Adipocyte (in vitro differentiated cells): ENCODE measurements at regions not wholly inside any gene's neighbourhood (a gene's known extent, or its start where the extent isn't known, plus 50 kb on each side); places are given as distances from the start of the nearest gene placed in this dataset.
A peak's percentile ranks its signal among the peaks of the same experiment; 100 is the strongest.

Source experiments
- DNase-seq: peaks from one replicate; pipeline ENCODE4 v3.0.0-alpha.2; 2015; ENCODE audit warnings: low read depth
- H3K27me3 ChIP-seq: replicated peaks from 2 replicates; pipeline ENCODE4 v1.7.0; 2013; ENCODE audit warnings: mild to moderate bottlenecking, low read length, moderate library complexity; ENCODE audit not compliant: control insufficient read depth, insufficient read depth
- H3K36me3 ChIP-seq: 2 replicates; pipeline ENCODE4 v1.7.0; 2013; ENCODE audit warnings: low read length, mild to moderate bottlenecking, moderate library complexity; ENCODE audit not compliant: control insufficient read depth, insufficient read depth, severe bottlenecking
- H3K4me1 ChIP-seq: 2 replicates; pipeline ENCODE4 v1.7.0; 2013; ENCODE audit warnings: mild to moderate bottlenecking, low read length, moderate library complexity; ENCODE audit not compliant: control insufficient read depth, insufficient read depth
- H3K4me3 ChIP-seq: 2 replicates; pipeline ENCODE4 v1.7.0; 2013; ENCODE audit warnings: mild to moderate bottlenecking, low read length, moderate library complexity
- H3K9ac ChIP-seq: 2 replicates; pipeline ENCODE4 v1.7.0; 2013; ENCODE audit warnings: mild to moderate bottlenecking, low read length, moderate library complexity
- H3K9me3 ChIP-seq: 2 replicates; pipeline ENCODE4 v1.7.0; 2013; ENCODE audit warnings: mild to moderate bottlenecking, low read length, moderate library complexity; ENCODE audit not compliant: control insufficient read depth

- no peak overlapping the region for H3K9ac ChIP-seq
- H3K9me3 ChIP-seq, result no peaks in the 10 kb centered on the region
- no peak for DNase-seq
- H3K4me1 ChIP-seq, result no peaks in the 10 kb centered on the region
- no peaks in the 10 kb centered on the region for H3K36me3 ChIP-seq
- H3K4me3 ChIP-seq, result no peak overlapping the region
- peaks cover 6% of the 10 kb centered on the region for H3K27me3 ChIP-seq
Measured at GRCh38 chr10:62666275-62666674, 138.2 kb upstream of the ADO start.

GRCh38 chr10:62669341-62669740, 135.2 kb upstream of the ADO start:
- Histone ChIP-seq H3K4me1 (no peaks in the 10 kb centered on the region), H3K9me3 (no peaks in the 10 kb centered on the region), H3K4me3 (no peak overlapping the region), H3K27me3 (peaks cover 6% of the 10 kb centered on the region), H3K36me3 (no peaks in the 10 kb centered on the region), H3K9ac (no peak overlapping the region)
- DNase-seq, result no peak

GRCh38 chr10:62671104-62671503, 133.4 kb upstream of the ADO start:
- Histone ChIP-seq H3K9ac (no peak overlapping the region), H3K9me3 (no peaks in the 10 kb centered on the region), H3K36me3 (no peaks in the 10 kb centered on the region), H3K27me3 (peaks cover 6% of the 10 kb centered on the region), H3K4me1 (no peaks in the 10 kb centered on the region), H3K4me3 (no peak overlapping the region)
- no peak for DNase-seq

GRCh38 chr10:62681211-62681940, 123.1 kb upstream of the ADO start:
- Histone ChIP-seq H3K4me1 (peaks cover 14% of the 10 kb centered on the region), H3K9ac (no peak overlapping the region), H3K9me3 (no peaks in the 10 kb centered on the region), H3K36me3 (no peaks in the 10 kb centered on the region), H3K4me3 (no peak overlapping the region), H3K27me3 (no peaks in the 10 kb centered on the region)
- no peak for DNase-seq

- H3K9me3 ChIP-seq, result peaks cover 9% of the 10 kb centered on the region
- H3K27me3 ChIP-seq, result no peaks in the 10 kb centered on the region
- H3K9ac ChIP-seq, result no peak overlapping the region
- no peak overlapping the region for H3K4me3 ChIP-seq
- H3K36me3 ChIP-seq, result no peaks in the 10 kb centered on the region
- no peak for DNase-seq
- H3K4me1 ChIP-seq, result peaks cover 14% of the 10 kb centered on the region
Measured at GRCh38 chr10:62684911-62685310, 119.6 kb upstream of the ADO start.

GRCh38 chr10:62687230-62687748, 117.2 kb upstream of the ADO start:
- H3K4me3 ChIP-seq, result no peak overlapping the region
- no peaks in the 10 kb centered on the region for H3K27me3 ChIP-seq
- H3K9me3 ChIP-seq, result peaks cover 9% of the 10 kb centered on the region
- no peak overlapping the region for H3K9ac ChIP-seq
- no peak for DNase-seq
- peaks cover 14% of the 10 kb centered on the region for H3K4me1 ChIP-seq
- H3K36me3 ChIP-seq, result no peaks in the 10 kb centered on the region

- peaks cover 9% of the 10 kb centered on the region for H3K9me3 ChIP-seq
- H3K36me3 ChIP-seq, result no peaks in the 10 kb centered on the region
- no peak overlapping the region for H3K9ac ChIP-seq
- H3K27me3 ChIP-seq, result no peaks in the 10 kb centered on the region
- peaks cover 10% of the 10 kb centered on the region for H3K4me1 ChIP-seq
- H3K4me3 ChIP-seq, result no peak overlapping the region
- no peak for DNase-seq
Measured at GRCh38 chr10:62688971-62689700, 115.4 kb upstream of the ADO start.

GRCh38 chr10:62689712-62690111, 114.8 kb upstream of the ADO start:
- no peaks in the 10 kb centered on the region for H3K36me3 ChIP-seq
- peaks cover 4% of the 10 kb centered on the region for H3K4me1 ChIP-seq
- no peak overlapping the region for H3K9ac ChIP-seq
- no peak overlapping the region for H3K4me3 ChIP-seq
- H3K27me3 ChIP-seq, result no peaks in the 10 kb centered on the region
- peaks cover 9% of the 10 kb centered on the region for H3K9me3 ChIP-seq
- DNase-seq, result no peak

- H3K4me3 ChIP-seq, result no peak overlapping the region
- H3K27me3 ChIP-seq, result no peaks in the 10 kb centered on the region
- H3K36me3 ChIP-seq, result no peaks in the 10 kb centered on the region
- no peaks in the 10 kb centered on the region for H3K4me1 ChIP-seq
- no peak overlapping the region for H3K9ac ChIP-seq
- peaks cover 9% of the 10 kb centered on the region for H3K9me3 ChIP-seq
- no peak for DNase-seq
Measured at GRCh38 chr10:62690703-62691102, 113.8 kb upstream of the ADO start.

GRCh38 chr10:62691336-62691735, 113.2 kb upstream of the ADO start:
- peak overlapping the region; percentile 49 for H3K9ac ChIP-seq
- H3K36me3 ChIP-seq, result no peaks in the 10 kb centered on the region
- DNase-seq, result no peak
- H3K9me3 ChIP-seq, result peaks cover 12% of the 10 kb centered on the region
- peak overlapping the region; percentile 70 for H3K4me3 ChIP-seq
- H3K4me1 ChIP-seq, result no peaks in the 10 kb centered on the region
- no peaks in the 10 kb centered on the region for H3K27me3 ChIP-seq

- Histone ChIP-seq H3K36me3 (no peaks in the 10 kb centered on the region), H3K9ac (no peak overlapping the region)
- DNase-seq, result no peak
Measured at GRCh38 chr10:62692085-62692484, 112.4 kb upstream of the ADO start.

More at GRCh38 chr10:62692085-62692484, 112.4 kb upstream of the ADO start:
- H3K4me1 ChIP-seq, result no peaks in the 10 kb centered on the region
- no peaks in the 10 kb centered on the region for H3K27me3 ChIP-seq
- H3K4me3 ChIP-seq, result no peak overlapping the region
- peaks cover 10% of the 10 kb centered on the region for H3K9me3 ChIP-seq
